GM21619 (cell line): ENCODE measurements at regions not wholly inside any gene's neighbourhood (a gene's known extent, or its start where the extent isn't known, plus 50 kb on each side); places are given as distances from the start of the nearest gene placed in this dataset.
"Not testable (repeated sequence)": the region's sequence is repeated elsewhere in the genome, so short reads cannot be mapped to it uniquely, and the experiment has no call there.

ENCODE experiments used
- ATAC-seq: cut with Tn5 transposase; IDR thresholded peaks from one replicate; pipeline ENCODE4 v1.9.1; 2021; ENCODE audit not compliant: unreplicated experiment

- ATAC-seq: no peak
Measured at GRCh38 chr2:7145707-7146106, 228.5 kb downstream of the RNF144A start.

DNA sequence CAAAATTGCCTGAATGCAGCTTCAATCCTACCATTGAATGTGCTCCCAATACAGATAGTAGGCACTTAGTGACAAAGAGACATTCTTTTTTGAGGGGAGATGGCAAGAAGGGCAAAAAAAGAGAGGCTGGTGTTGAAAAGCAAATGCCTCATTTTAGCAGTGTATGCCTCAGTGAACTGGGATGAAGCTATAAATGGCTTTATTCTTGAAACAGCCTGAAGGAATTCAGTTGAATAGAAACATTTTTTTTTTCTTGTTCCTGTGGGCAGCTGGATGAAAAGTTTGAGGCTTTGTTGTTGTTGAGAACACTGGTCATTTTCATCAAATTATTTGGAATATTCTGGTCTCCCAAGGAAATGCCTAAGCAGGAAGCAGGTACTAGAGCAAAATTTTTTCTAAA lies 228.9 kb downstream of the RNF144A start:
- ATAC-seq: no peak

DNA sequence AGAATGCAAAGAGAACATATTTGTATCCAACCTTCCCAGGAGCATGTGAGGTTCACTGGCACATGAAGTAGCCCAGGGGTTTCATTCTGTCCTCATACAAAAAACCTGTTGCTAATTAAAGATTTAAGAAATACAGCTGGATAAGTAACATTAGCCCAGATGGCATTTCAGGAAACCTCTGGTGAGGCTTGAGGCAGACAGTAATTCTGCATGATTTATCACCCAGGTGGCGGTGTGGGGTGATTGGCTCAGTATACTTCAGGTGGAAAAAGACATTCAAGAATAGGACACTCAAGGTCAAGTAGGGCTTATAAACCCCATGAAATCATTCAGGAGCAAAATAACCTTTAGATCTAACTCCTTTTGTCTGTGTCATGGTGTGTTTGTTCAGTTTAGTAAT lies 237.4 kb downstream of the RNF144A start:
- ATAC-seq: no peak

- ATAC-seq: no peak
Measured at GRCh38 chr2:7161501-7161900, 244.3 kb downstream of the RNF144A start.

- no peak for ATAC-seq
Measured at GRCh38 chr2:7165736-7166135, 248.5 kb downstream of the RNF144A start.

DNA sequence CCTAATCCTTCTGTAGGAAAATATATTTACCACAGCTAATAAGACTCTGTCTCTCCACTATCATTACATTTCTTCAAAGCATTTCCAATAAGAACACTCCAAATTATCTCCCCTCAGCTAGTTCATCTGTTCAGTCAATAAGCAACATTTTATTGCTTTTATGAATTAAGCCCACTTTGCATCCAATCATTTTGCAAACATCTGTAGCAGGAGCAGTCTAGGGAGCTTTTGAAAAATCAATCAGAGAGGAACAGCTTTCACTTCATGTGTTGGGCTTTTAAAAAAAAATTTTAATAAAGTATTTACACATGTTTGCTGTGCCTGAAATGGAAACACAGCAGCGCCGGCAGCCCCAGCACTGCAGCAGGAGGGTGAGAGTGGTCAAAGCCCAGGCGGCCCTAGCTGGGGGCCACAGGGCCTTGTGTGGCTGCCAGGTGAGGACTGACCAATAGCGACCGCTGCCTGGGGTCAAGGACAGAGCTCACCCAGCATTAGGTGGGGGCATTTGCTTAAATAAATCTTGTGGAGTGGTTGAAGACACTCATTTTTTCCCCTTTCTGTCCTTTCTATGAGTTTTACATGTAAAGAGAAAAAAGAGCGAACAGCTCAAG lies 250.7 kb downstream of the RNF144A start:
- ATAC-seq: no peak

DNA sequence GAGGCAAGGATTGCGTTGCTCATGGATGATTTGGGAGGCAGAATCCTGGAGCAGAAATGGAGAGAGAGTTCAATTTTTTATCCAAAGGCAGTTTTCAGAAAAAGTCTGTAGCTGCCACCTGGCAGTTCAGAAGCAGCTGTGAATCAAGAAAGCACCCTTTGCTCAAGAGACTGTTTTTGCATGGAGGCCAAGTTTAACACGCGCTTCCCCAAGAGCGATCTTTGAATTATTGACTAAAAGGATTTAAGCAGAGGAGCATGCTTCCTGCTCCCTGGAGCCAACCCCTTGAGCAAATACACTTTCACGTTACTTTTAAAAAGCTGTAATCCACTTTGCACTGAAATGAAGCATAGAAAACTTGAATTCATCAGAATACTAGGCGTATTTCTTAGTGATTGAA lies 252.4 kb downstream of the RNF144A start:
- no peak for ATAC-seq

DNA sequence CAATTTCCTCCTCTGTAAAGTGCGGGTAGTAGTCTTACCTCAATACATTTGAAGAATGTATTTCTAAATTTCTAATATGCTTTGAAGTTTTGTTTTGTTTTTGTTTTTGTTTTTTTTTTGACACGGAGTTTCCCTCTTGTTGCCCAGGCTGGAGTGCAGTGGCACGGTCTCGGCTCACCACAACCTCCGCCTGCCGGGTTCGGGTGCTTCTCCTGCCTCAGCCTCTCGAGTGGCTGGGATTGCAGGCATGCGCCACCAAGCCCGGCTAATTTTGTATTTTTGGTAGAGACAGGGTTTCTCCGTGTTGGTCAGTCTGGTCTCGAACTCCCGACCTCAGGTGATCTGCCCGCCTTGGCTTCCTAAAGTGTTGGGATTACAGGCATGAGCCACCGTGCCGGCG lies 261.8 kb downstream of the RNF144A start:
- not testable (repeated sequence) for ATAC-seq

GRCh38 chr2:7180638-7181370 lies 263.6 kb downstream of the RNF144A start:
- ATAC-seq: no peak

DNA sequence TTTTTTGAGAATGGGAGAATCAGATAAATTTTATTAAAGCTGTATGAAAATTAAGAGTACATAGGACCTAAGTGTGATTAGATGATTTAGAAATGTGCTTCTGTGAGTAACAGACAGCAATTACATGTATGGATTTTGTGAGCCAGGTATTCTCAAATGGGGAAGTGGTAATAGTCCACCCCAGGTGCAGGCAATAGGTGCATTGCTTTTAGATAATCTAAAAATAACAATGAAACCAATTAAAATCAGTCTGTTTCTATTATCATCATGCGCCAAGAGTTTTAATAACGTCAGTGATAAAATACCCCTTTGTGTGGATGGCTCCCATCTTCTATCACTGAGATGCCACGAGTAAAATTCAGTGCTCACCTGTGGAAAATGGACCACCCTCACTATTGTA lies 265.3 kb downstream of the RNF144A start:
- ATAC-seq: no peak

DNA sequence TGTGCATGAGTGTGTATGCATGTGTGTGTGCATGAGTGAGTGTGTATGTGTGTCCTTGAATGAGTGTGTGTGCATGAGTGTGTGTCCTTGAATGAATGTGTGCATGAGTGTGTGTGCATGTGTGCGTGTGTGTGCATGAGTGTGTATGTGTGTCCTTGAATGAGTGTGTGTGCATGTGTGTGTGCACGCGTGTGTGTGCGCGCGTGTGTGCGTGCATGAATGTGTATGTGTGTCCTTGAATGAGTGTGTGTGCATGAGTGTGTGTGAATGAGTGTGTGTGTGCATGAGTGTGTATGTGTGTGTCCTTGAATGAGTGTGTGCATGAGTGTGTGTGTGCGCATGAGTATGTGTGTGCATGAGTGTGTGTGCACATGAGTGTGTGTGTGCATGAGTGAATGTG lies 271.9 kb downstream of the RNF144A start:
- no peak for ATAC-seq

- ATAC-seq: no peak
Measured at GRCh38 chr2:7190587-7191324, 273.5 kb downstream of the RNF144A start.

DNA sequence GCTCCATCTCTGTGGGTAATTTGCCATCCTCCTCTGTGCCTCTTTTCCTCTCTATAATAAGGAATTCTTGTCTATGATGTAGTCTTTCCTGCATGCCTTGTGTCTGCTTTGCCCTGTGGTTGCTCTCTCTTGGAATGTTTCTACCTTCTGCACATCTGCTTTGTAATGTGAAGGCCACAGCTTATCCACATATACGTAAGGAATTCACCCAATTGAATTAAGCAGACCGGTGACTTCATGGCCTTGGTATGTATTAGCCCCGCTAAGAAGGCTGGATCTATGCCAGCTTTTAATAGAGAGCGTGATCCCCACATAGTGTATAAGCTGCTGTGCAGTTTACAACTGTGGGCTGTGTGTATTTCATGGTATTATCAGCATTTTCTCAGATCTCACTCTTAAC lies 274.7 kb downstream of the RNF144A start:
- ATAC-seq: no peak

DNA sequence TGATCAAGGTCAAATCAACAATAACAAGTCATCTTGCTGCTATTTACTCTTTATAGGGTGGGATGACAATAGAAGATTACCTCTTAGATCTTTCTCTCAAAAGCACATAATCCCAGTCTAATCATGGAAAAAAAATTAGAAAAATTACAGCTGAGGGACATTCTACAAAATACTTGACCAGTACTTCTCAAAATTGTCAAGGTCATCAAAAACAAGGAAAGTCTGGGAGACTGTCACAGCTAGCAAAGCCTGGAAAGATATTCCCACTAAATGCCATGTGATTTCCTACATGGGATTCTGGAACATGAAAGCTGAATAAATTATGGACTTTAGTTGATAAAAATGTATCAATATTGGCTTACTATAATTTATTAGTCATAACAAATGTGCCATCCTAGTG lies 276.2 kb downstream of the RNF144A start:
- ATAC-seq: no peak

DNA sequence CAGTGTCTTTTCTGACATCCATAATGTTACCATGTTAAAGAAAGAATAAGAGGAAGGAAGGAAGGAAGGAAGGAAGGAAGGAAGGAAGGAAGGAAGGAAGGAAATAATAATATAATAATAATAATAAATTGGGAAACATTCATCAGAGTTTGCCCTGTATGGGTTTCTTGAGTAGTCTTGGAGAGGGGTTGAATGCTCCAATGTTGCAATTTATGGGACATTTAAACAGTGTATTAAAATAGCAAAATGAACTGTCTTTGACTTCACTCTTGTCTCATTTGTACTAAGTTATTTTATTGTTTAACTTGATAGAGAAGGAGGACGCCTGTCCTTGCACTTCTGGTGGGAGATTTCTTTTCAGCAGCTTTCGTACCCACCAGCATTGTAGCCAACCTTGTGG lies 277.7 kb downstream of the RNF144A start:
- no peak for ATAC-seq

DNA sequence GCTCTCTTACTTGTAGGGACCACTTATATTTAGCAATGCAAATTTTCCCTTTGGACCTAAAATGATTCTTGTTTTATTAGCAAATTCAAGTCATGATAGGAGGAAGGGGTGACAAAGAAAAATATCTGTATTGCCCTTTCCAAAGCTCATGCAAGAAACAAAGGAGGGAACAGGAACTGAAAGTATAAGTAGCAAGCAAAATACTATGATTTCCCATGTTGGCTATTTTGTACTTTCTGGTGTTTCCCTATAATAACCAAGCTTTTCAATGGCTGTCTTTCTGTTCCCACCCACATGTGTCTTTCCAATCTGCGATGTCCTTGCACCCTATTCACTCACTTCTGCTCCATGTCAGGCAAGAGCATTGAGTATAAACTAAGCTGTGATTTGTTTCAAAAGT lies 279.7 kb downstream of the RNF144A start:
- no peak for ATAC-seq

DNA sequence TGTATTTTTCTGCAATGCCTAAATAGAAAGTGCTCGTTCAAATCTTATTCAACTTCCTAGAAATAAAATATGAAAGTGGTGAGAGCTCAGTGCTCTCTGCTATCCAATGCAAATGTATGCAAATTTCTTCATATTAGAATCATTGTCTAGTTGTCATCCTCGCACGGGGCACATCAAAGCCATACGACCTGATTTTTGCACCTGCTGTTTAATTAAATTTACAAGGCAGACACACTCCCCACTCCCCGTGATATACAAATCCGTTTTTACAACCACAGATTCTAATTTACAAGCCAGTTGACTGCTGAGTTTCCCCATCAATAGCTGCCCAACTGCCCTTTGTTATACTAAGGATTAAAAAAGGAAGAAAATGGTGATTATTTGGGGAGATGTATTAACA lies 284.6 kb downstream of the RNF144A start:
- no peak for ATAC-seq

DNA sequence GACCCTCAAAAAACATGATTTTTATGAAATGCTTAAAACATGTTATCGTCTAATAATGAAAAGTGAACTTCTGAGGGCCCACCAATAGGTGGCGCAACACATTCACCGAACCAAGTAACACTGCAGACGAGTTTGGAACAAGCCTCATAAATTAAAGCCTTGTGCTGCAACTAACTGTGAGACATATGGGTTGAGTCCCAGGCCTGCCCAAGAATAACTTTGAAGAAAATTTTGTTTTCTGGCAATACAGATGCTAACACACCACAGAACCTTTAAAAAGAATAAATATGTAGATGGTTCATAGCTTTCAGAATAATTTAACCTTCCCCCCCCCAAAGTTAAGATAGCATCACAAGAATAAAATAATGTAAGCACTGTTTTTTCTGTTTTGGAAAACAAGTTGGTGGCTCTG lies 285.9 kb downstream of the RNF144A start:
- ATAC-seq: no peak

DNA sequence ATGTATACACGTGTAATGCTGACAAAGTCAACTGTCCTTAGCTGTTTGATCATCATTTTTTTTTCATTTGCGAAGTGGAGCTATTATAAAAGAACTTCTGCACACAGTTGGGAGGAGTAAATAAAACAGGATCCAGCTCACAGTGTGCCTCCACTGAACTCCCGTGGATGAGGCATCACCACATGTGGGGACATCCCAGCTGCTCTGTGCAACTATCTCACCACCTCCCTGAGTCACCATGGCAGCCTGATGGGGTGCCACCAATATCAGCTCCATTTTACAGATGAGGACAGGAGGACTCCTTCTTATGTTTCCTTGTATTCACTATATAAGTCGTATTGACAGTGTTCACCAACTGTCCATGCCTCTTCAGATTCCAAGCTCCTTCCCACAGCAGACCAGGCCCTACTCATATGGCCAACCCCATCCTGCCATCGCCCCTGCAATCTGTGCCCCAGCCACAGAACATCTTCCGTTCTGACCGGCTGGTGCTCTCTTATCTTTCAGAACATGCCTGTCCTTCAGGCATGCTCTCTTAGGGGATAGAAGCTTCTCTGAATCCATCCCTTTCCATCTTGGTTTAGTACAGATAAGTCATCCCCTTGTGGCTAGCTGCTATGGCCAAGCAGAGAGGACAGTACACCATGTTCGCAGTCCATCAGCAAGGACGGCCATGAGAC lies 288.1 kb downstream of the RNF144A start:
- no peak for ATAC-seq

- no peak for ATAC-seq
Measured at GRCh38 chr2:7206111-7206810, 289.0 kb downstream of the RNF144A start.

DNA sequence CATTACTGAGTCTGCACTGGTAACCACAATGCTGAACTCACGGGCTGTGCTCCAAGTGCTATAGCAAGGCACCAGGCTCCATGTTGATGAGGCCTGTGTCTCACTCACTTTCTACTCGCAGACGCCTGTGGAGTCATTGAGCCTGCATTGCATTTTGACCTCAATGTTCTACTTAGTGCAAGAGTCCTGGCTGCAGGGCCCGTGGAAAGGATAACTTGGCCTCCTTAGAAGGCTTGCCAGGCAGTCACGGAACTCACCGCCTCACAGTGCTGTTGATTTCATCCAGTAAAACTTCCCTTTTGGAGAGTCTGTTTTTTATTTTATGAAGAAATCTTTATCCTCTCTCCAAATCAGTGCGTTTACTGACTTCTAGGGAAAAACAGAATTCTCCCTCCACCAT lies 290.4 kb downstream of the RNF144A start:
- no peak for ATAC-seq
